ENCODE measurements at regions not wholly inside any gene's neighbourhood (a gene's known extent, or its start where the extent isn't known, plus 50 kb on each side); places are given as distances from the start of the nearest gene placed in this dataset.

DNA sequence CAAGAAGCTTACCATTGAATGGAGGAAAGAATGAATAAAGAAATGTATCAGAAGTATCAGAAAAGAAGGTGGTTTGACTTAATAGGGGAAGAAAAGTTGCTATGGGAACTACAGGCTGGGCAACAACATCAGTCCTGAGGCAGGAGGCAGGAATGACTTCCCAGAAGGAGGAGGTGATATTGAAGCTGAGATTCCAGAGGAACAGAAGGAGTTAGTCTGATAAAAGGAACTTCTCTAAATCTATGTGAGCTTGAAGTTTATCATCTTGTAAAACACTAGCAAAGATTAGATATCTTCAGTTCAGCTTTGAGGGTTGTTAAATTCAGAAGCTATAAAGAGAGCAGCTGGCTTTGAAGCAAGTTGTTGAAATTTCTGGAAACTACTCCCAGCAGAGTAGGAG lies 213.3 kb upstream of the THRB start:
- Histone ChIP-seq H3K27me3 (ENCODE audit: control insufficient read depth, insufficient read depth, low read length) (0 out of 2 replicates have a peak, but pooled peaks cover 3% of the 10 kb centered on the region), H3K27ac (ENCODE audit: low read length) (no peak overlapping the region), H3K4me1 (ENCODE audit: control insufficient read depth, insufficient read depth, low read length) (no peaks in the 10 kb centered on the region), H3K9me3 (ENCODE audit: control insufficient read depth, insufficient read depth, low read depth, low read length) (no peaks in the 10 kb centered on the region), H3K36me3 (ENCODE audit: control insufficient read depth, insufficient read depth, low read length) (no peaks in the 10 kb centered on the region), H3K4me3 (ENCODE audit: low read depth in 2 of 2, low read length in 2 of 2) (no peak overlapping the region)
- ChIA-PET POLR2A (no interaction called here), CTCF (no interaction called here)
- no TSS peak for BruUV-seq (replicated peaks)
- ATAC-seq, result no peak
- intact Hi-C loops (cut with micrococcal nuclease; ENCODE audit: unreplicated experiment) (no loop called here), in situ Hi-C loops (cut with HindIII; ENCODE audit: low pct_unique_long_range_greater_than_20kb, low sequenced_read_pairs) (no loop called here)
- TF ChIP-seq TCF7L2 (IDR thresholded peaks at IDR 0.05; ENCODE audit: low read depth, low read length) (no peak), SIN3A (IDR thresholded peaks at IDR 0.05; ENCODE audit: borderline replicate concordance, insufficient read depth, low read depth, low read length) (no peak)
- DNase-seq (ENCODE audit: low read depth, low spot score), result no peak

DNA sequence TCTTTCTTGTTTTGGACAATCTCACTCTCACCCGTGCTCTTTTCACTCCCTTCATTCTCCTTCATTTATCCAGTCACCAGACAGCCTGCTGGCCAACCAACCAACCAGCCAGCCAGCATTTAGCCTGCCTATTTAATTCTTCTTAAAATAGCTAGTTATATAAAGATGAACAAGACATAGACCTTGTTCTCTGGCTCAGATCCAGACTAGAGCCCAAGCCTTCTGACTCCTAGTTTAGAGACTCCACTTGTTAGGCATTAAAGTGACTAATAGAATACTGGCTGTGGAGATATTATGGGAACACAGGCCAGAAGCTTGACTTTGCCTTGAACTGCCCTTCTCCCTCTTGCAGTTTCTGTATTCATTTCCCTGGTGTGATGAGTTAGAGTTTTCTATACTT lies 215.3 kb upstream of the THRB start:
- Histone ChIP-seq H3K27ac (ENCODE audit: low read length) (no peak overlapping the region), H3K27me3 (ENCODE audit: control insufficient read depth, insufficient read depth, low read length) (0 out of 2 replicates have a peak, but pooled peaks cover 3% of the 10 kb centered on the region), H3K4me3 (ENCODE audit: low read depth in 2 of 2, low read length in 2 of 2) (no peak overlapping the region), H3K9me3 (ENCODE audit: control insufficient read depth, insufficient read depth, low read depth, low read length) (no peaks in the 10 kb centered on the region), H3K4me1 (ENCODE audit: control insufficient read depth, insufficient read depth, low read length) (no peaks in the 10 kb centered on the region), H3K36me3 (ENCODE audit: control insufficient read depth, insufficient read depth, low read length) (no peaks in the 10 kb centered on the region)
- ATAC-seq (no peak), DNase-seq (ENCODE audit: low read depth, low spot score) (no peak)
- TF ChIP-seq POLR2AphosphoS5 (IDR thresholded peaks at IDR 0.05; ENCODE audit: low read depth, low read length) (no peak), SIN3A (IDR thresholded peaks at IDR 0.05; ENCODE audit: borderline replicate concordance, insufficient read depth, low read depth, low read length) (no peak), TCF7L2 (IDR thresholded peaks at IDR 0.05; ENCODE audit: low read depth, low read length) (no peak)
- TF ChIP-seq, protein P1, sequence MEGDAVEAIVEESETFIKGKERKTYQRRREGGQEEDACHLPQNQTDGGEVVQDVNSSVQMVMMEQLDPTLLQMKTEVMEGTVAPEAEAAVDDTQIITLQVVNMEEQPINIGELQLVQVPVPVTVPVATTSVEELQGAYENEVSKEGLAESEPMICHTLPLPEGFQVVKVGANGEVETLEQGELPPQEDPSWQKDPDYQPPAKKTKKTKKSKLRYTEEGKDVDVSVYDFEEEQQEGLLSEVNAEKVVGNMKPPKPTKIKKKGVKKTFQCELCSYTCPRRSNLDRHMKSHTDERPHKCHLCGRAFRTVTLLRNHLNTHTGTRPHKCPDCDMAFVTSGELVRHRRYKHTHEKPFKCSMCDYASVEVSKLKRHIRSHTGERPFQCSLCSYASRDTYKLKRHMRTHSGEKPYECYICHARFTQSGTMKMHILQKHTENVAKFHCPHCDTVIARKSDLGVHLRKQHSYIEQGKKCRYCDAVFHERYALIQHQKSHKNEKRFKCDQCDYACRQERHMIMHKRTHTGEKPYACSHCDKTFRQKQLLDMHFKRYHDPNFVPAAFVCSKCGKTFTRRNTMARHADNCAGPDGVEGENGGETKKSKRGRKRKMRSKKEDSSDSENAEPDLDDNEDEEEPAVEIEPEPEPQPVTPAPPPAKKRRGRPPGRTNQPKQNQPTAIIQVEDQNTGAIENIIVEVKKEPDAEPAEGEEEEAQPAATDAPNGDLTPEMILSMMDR (IDR thresholded peaks at IDR 0.05), result no peak
- TF ChIP-seq, protein P2, sequence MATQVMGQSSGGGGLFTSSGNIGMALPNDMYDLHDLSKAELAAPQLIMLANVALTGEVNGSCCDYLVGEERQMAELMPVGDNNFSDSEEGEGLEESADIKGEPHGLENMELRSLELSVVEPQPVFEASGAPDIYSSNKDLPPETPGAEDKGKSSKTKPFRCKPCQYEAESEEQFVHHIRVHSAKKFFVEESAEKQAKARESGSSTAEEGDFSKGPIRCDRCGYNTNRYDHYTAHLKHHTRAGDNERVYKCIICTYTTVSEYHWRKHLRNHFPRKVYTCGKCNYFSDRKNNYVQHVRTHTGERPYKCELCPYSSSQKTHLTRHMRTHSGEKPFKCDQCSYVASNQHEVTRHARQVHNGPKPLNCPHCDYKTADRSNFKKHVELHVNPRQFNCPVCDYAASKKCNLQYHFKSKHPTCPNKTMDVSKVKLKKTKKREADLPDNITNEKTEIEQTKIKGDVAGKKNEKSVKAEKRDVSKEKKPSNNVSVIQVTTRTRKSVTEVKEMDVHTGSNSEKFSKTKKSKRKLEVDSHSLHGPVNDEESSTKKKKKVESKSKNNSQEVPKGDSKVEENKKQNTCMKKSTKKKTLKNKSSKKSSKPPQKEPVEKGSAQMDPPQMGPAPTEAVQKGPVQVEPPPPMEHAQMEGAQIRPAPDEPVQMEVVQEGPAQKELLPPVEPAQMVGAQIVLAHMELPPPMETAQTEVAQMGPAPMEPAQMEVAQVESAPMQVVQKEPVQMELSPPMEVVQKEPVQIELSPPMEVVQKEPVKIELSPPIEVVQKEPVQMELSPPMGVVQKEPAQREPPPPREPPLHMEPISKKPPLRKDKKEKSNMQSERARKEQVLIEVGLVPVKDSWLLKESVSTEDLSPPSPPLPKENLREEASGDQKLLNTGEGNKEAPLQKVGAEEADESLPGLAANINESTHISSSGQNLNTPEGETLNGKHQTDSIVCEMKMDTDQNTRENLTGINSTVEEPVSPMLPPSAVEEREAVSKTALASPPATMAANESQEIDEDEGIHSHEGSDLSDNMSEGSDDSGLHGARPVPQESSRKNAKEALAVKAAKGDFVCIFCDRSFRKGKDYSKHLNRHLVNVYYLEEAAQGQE (IDR thresholded peaks at IDR 0.05; ENCODE audit: insufficient read depth in 1 of 2, low read depth in 2 of 2, low read length in 1 of 2), result no peak
- intact Hi-C loops (cut with micrococcal nuclease; ENCODE audit: unreplicated experiment) (no loop called here), in situ Hi-C loops (cut with HindIII; ENCODE audit: low pct_unique_long_range_greater_than_20kb, low sequenced_read_pairs) (no loop called here)
- POLR2A ChIA-PET, result no interaction called here
- CTCF ChIA-PET, result no interaction called here
- no TSS peak for BruUV-seq (replicated peaks)

DNA sequence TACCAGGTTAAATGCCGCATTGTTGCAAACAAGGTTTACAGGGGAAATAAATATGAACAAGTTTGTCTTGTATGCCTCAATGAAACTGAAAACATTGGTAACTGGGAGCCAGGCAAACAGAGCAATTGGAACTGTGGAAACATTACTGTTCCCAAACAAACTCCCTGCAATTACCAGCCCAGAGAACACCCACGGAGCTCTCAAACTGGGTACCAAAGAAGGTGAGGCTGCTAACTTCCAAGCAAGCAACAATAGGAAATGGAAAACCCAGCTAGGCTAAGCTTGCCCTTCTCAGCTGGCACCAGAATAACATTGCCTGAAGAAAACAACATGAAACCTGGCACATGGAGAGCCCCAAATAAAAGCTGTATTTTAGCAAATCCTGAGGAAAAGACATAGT lies 218.9 kb upstream of the THRB start:
- TF ChIP-seq, protein P1 (IDR thresholded peaks at IDR 0.05), result no peak
- TF ChIP-seq, protein P2 (IDR thresholded peaks at IDR 0.05; ENCODE audit: insufficient read depth in 1 of 2, low read depth in 2 of 2, low read length in 1 of 2), result no peak
- TF ChIP-seq SIN3A (IDR thresholded peaks at IDR 0.05; ENCODE audit: borderline replicate concordance, insufficient read depth, low read depth, low read length) (no peak), TCF7L2 (IDR thresholded peaks at IDR 0.05; ENCODE audit: low read depth, low read length) (no peak), POLR2AphosphoS5 (IDR thresholded peaks at IDR 0.05; ENCODE audit: low read depth, low read length) (no peak)
- Histone ChIP-seq H3K4me3 (ENCODE audit: low read depth in 2 of 2, low read length in 2 of 2) (no peak overlapping the region), H3K27ac (ENCODE audit: low read length) (no peak overlapping the region), H3K27me3 (ENCODE audit: control insufficient read depth, insufficient read depth, low read length) (no peaks in the 10 kb centered on the region), H3K36me3 (ENCODE audit: control insufficient read depth, insufficient read depth, low read length) (no peaks in the 10 kb centered on the region), H3K4me1 (ENCODE audit: control insufficient read depth, insufficient read depth, low read length) (no peaks in the 10 kb centered on the region), H3K9me3 (ENCODE audit: control insufficient read depth, insufficient read depth, low read depth, low read length) (no peaks in the 10 kb centered on the region)
- POLR2A ChIA-PET, result no interaction called here
- no peak for DNase-seq (ENCODE audit: low read depth, low spot score)
- CTCF ChIA-PET, result no interaction called here
- intact Hi-C loops (cut with micrococcal nuclease; ENCODE audit: unreplicated experiment) (no loop called here), in situ Hi-C loops (cut with HindIII; ENCODE audit: low pct_unique_long_range_greater_than_20kb, low sequenced_read_pairs) (no loop called here)
- ATAC-seq, result no peak
- no TSS peak for BruUV-seq (replicated peaks)
